ENCODE measurements at regions not wholly inside any gene's neighbourhood (a gene's known extent, or its start where the extent isn't known, plus 50 kb on each side); places are given as distances from the start of the nearest gene placed in this dataset.
"Not testable (repeated sequence)": the region's sequence is repeated elsewhere in the genome, so short reads cannot be mapped to it uniquely, and the experiment has no call there.

DNA sequence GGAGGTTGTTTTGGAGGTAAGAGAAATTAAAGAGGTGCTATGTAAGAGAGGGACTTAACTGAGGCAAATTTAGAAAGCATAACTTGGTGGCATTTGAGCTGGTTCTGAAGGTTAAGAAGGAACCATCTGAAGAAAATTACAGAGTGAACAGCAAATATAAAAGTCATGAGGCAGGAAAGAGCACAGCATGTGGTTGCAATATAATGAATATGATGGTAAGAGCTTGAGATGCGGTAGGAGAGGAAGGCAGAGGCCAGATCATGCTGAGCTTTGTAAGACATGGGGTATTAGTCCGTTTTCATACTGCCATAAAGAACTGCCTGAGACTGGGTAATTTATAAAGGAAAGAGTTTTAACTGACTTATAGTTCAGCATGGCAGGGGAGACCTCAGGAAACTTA lies 279.1 kb downstream of the UTRN start:
- TF ChIP-seq, protein P1, sequence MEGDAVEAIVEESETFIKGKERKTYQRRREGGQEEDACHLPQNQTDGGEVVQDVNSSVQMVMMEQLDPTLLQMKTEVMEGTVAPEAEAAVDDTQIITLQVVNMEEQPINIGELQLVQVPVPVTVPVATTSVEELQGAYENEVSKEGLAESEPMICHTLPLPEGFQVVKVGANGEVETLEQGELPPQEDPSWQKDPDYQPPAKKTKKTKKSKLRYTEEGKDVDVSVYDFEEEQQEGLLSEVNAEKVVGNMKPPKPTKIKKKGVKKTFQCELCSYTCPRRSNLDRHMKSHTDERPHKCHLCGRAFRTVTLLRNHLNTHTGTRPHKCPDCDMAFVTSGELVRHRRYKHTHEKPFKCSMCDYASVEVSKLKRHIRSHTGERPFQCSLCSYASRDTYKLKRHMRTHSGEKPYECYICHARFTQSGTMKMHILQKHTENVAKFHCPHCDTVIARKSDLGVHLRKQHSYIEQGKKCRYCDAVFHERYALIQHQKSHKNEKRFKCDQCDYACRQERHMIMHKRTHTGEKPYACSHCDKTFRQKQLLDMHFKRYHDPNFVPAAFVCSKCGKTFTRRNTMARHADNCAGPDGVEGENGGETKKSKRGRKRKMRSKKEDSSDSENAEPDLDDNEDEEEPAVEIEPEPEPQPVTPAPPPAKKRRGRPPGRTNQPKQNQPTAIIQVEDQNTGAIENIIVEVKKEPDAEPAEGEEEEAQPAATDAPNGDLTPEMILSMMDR (IDR thresholded peaks at IDR 0.05): no peak
- TF ChIP-seq POLR2A (IDR thresholded peaks at IDR 0.05) (no peak), POLR2AphosphoS5 (IDR thresholded peaks at IDR 0.05) (no peak), EP300 (IDR thresholded peaks at IDR 0.05) (no peak)
- no peak for ATAC-seq (ENCODE audit: low FRiP score in 2 of 2)
- Histone ChIP-seq H3K4me3 (no peak overlapping the region), H3K27me3 (no peaks in the 10 kb centered on the region), H3K4me1 (peaks cover 0 to 8% (median 2%) of the 10 kb centered on the region in 4 donors), H3K36me3 (peaks cover 0 to 23% (median 7%) of the 10 kb centered on the region in 4 donors), H3K9me3 (no peaks in the 10 kb centered on the region), H3K27ac (no peak overlapping the region)
- WGBS, 2 donors: 98 to 100% methylated on average over 2 of the region's 2 CpGs
- DNase-seq: no peak

DNA sequence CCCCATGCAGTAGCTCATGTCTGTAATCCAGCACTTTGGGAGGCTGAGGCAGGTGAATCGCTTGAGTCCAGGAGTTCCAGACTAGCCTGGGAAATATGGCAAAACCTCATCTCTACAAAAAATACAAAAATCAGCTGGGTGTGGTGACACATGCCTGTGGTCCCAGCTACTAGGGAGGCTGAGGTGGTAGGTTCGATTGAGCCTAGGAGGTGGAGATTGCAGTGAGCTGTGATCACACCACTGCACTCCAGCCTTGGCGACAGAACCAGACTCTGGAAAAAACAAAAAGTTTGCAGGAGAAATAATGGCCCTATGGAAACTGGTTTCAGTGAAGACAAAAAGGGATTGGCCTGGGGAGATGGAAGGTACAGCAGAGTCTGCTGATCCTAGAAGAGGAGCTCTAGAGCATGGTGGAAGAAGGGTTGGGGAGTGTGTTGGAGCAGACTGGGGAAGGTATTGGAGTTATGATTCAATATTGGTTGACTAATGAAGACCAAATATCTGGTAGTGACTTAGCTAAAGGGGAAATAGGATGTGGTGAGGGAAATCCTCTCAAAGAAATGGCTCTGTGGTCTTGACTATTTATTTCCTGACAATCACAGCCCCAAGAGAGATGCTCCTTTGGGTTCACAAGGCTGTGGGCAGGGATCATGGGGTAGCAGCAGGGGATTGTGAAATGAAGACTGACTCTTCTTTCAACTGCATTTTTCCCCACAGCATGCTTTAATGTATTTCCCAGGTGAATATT lies 281.9 kb downstream of the UTRN start:
- H3K9me3 ChIP-seq: no peaks in the 10 kb centered on the region
- no peak for ATAC-seq (ENCODE audit: low FRiP score in 2 of 2)
- no peak for DNase-seq
- H3K27me3 ChIP-seq: no peaks in the 10 kb centered on the region
- 90 to 97% methylated on average over 3 of the region's 3 CpGs for WGBS, 2 donors
- no peaks in the 10 kb centered on the region for H3K4me1 ChIP-seq
- H3K27ac ChIP-seq: no peak overlapping the region
- H3K4me3 ChIP-seq: no peak overlapping the region
- no peak for TF ChIP-seq EP300 (IDR thresholded peaks at IDR 0.05)
- no peak for TF ChIP-seq POLR2AphosphoS5 (IDR thresholded peaks at IDR 0.05)
- TF ChIP-seq, protein P1 (IDR thresholded peaks at IDR 0.05): no peak
- TF ChIP-seq POLR2A (IDR thresholded peaks at IDR 0.05): no peak
- peaks cover 0 to 28% (median 7%) of the 10 kb centered on the region in 4 donors for H3K36me3 ChIP-seq

DNA sequence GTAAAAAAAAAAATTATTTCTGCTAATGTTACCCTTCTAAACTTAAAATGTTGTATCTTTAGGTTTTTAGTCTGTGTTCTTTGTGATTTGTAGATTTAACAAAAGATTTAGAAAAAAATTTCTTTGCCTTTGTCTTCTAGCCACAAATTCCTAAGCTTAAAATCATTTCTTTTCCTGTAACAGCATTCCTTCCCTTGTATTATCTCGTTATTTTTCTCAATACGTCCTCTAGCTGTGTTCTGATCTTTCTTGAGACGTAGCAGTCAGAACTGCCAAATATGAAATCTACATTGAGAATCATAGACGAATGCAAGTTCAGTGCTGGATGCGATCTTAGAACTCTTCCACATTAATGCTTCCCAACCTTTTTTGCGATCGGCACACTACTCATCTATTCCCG lies 283.1 kb downstream of the UTRN start:
- Histone ChIP-seq H3K36me3 (peaks cover 0 to 22% (median 9%) of the 10 kb centered on the region in 4 donors), H3K9me3 (no peaks in the 10 kb centered on the region), H3K27ac (no peak overlapping the region), H3K4me3 (no peak overlapping the region), H3K27me3 (no peaks in the 10 kb centered on the region), H3K4me1 (no peaks in the 10 kb centered on the region)
- DNase-seq (no peak), ATAC-seq (ENCODE audit: low FRiP score in 2 of 2) (no peak)
- WGBS, 2 donors: 94% methylated on average over 8 of the region's 8 CpGs
- TF ChIP-seq, protein P1 (IDR thresholded peaks at IDR 0.05): no peak
- TF ChIP-seq POLR2A (IDR thresholded peaks at IDR 0.05) (no peak), POLR2AphosphoS5 (IDR thresholded peaks at IDR 0.05) (no peak), EP300 (IDR thresholded peaks at IDR 0.05) (no peak)

DNA sequence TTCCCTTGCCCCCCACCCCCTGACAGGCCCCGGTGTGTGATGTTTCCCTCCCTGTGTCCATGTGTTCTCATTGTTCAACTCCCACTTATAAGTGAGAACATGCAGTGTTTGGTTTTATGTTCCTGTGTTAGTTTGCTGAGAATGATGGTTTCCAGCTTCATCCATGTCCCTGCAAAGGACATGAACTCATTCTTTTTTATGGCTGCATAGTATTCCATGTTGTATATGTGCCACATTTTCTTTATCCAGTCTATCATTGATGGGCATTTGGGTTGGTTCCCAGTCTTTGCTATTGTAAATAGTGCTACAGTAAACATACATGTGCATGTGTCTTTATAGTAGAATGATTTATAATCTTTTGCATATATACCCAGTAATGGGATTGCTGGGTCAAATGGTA lies 287.4 kb downstream of the UTRN start:
- H3K9me3 ChIP-seq; DNase-seq; H3K4me3 ChIP-seq; H3K27ac ChIP-seq; H3K4me1 ChIP-seq; ATAC-seq (ENCODE audit: low FRiP score in 2 of 2); H3K27me3 ChIP-seq: not testable (repeated sequence)
- peaks cover 0 to 15% (median 9%) of the 10 kb centered on the region in 4 donors for H3K36me3 ChIP-seq
- WGBS, 2 donors: 80 to 100% methylated on average over 1 of the region's 1 CpG

DNA sequence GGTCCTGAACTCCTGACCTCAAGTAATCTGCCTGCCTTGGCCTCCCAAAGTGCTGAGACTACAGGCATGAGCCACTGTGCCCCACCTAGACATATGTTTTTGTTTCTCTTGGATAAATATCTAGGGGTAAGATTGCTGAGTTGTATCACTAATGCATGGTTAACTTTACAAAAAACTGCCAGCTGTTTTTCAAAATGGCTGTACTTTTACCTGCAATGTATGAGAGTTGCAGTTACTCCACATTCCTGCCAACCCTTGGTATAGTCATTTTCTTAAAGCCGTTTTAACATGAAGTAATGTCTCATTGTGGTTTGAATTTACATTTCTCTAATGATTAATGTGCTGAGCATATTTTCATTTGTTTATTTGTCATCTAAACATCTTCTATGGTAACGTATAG lies 289.7 kb downstream of the UTRN start:
- H3K4me1 ChIP-seq: no peaks in the 10 kb centered on the region
- 80 to 88% methylated on average over 2 of the region's 2 CpGs for WGBS, 2 donors
- H3K9me3 ChIP-seq: no peaks in the 10 kb centered on the region
- no peak overlapping the region for H3K27ac ChIP-seq
- TF ChIP-seq POLR2AphosphoS5 (IDR thresholded peaks at IDR 0.05): no peak
- TF ChIP-seq POLR2A (IDR thresholded peaks at IDR 0.05): no peak
- TF ChIP-seq EP300 (IDR thresholded peaks at IDR 0.05): no peak
- TF ChIP-seq, protein P1 (IDR thresholded peaks at IDR 0.05): no peak
- H3K27me3 ChIP-seq: no peaks in the 10 kb centered on the region
- no peak for ATAC-seq (ENCODE audit: low FRiP score in 2 of 2)
- no peak overlapping the region for H3K4me3 ChIP-seq
- H3K36me3 ChIP-seq: peaks cover 0 to 28% (median 15%) of the 10 kb centered on the region in 4 donors
- DNase-seq: no peak

Measured in upper lobe of left lung (tissue), 6 donors.